DMS53 (cell line): ENCODE measurements at regions not wholly inside any gene's neighbourhood (a gene's known extent, or its start where the extent isn't known, plus 50 kb on each side); places are given as distances from the start of the nearest gene placed in this dataset.

Source experiments
- DNase-seq: peaks from one replicate; lab custom pipeline; 2025; lab: John Stamatoyannopoulos, UW

- peak; percentile 21 for DNase-seq
These were observed 61.4 kb upstream of the CXADR start for GRCh38 chr21:17451364-17451891.

- peak; percentile 94 for DNase-seq
These were observed 58.4 kb upstream of the CXADR start for GRCh38 chr21:17454315-17455027.

- DNase-seq, result no peak
These were observed 57.9 kb upstream of the CXADR start for GRCh38 chr21:17455028-17455353.

- DNase-seq, result peak; percentile 45
These were observed 57.4 kb upstream of the CXADR start for GRCh38 chr21:17455451-17455850.

GRCh38 chr21:17458279-17458678 lies 54.6 kb upstream of the CXADR start:
- no peak for DNase-seq

- DNase-seq, result no peak
These were observed 52.7 kb upstream of the CXADR start for GRCh38 chr21:17460094-17460493.

GRCh38 chr21:17461014-17461413 lies 51.8 kb upstream of the CXADR start:
- DNase-seq, result peak; percentile 50

GRCh38 chr21:17461582-17461981 lies 51.3 kb upstream of the CXADR start:
- peak; percentile 14 for DNase-seq

- DNase-seq, result no peak
These were observed 50.4 kb upstream of the CXADR start for GRCh38 chr21:17462276-17462981.
